NCI-H1048 (cell line): ENCODE measurements at regions not wholly inside any gene's neighbourhood (a gene's known extent, or its start where the extent isn't known, plus 50 kb on each side); places are given as distances from the start of the nearest gene placed in this dataset.
"Not testable (repeated sequence)": the region's sequence is repeated elsewhere in the genome, so short reads cannot be mapped to it uniquely, and the experiment has no call there.

Experiments used
- DNase-seq: peaks from one replicate; lab custom pipeline; 2025; lab: John Stamatoyannopoulos, UW

GRCh38 chr4:141346144-141346543, 125.4 kb downstream of the ZNF330 start:
- DNase-seq: no peak

GRCh38 chr4:141347684-141348083, 127.0 kb downstream of the ZNF330 start:
- DNase-seq: no peak

- no peak for DNase-seq
These were observed 127.4 kb downstream of the ZNF330 start for GRCh38 chr4:141348125-141348524.

GRCh38 chr4:141348573-141348972, 127.9 kb downstream of the ZNF330 start:
- DNase-seq: no peak

- DNase-seq: no peak
These were observed 128.5 kb downstream of the ZNF330 start for GRCh38 chr4:141349236-141349635.

GRCh38 chr4:141350122-141350905, 129.6 kb downstream of the ZNF330 start:
- no peak for DNase-seq

GRCh38 chr4:141352331-141352730, 131.6 kb downstream of the ZNF330 start:
- DNase-seq: no peak

- no peak for DNase-seq
These were observed 132.3 kb downstream of the ZNF330 start for GRCh38 chr4:141352909-141353525.

- no peak for DNase-seq
These were observed 135.7 kb downstream of the ZNF330 start for GRCh38 chr4:141356321-141356962.

GRCh38 chr4:141356963-141357335, 136.3 kb downstream of the ZNF330 start:
- DNase-seq: no peak

GRCh38 chr4:141368241-141368640, 147.5 kb downstream of the ZNF330 start:
- not testable (repeated sequence) for DNase-seq

- DNase-seq: no peak
These were observed 150.5 kb downstream of the ZNF330 start for GRCh38 chr4:141371206-141371605.

GRCh38 chr4:141375855-141376254, 155.2 kb downstream of the ZNF330 start:
- no peak for DNase-seq

GRCh38 chr4:141376769-141377168, 156.1 kb downstream of the ZNF330 start:
- DNase-seq: no peak

GRCh38 chr4:141387299-141387698, 166.6 kb downstream of the ZNF330 start:
- DNase-seq: no peak

- no peak for DNase-seq
These were observed 167.8 kb downstream of the ZNF330 start for GRCh38 chr4:141388481-141388880.

- no peak for DNase-seq
These were observed 169.0 kb downstream of the ZNF330 start for GRCh38 chr4:141389649-141390048.

GRCh38 chr4:141390571-141390970, 169.9 kb downstream of the ZNF330 start:
- DNase-seq: no peak

- DNase-seq: no peak
These were observed 170.6 kb downstream of the ZNF330 start for GRCh38 chr4:141391293-141391692.

- DNase-seq: no peak
These were observed 171.1 kb downstream of the ZNF330 start for GRCh38 chr4:141391771-141392170.

- no peak for DNase-seq
These were observed 174.6 kb downstream of the ZNF330 start for GRCh38 chr4:141395246-141395830.

GRCh38 chr4:141395919-141396318, 175.2 kb downstream of the ZNF330 start:
- no peak for DNase-seq

GRCh38 chr4:141402712-141403111, 182.0 kb downstream of the ZNF330 start:
- no peak for DNase-seq
